GM21528 (cell line): ENCODE measurements at regions not wholly inside any gene's neighbourhood (a gene's known extent, or its start where the extent isn't known, plus 50 kb on each side); places are given as distances from the start of the nearest gene placed in this dataset.

Experiments
- ATAC-seq: cut with Tn5 transposase; IDR thresholded peaks from one replicate; pipeline ENCODE4 v1.9.1; 2021; ENCODE audit warnings: mild to moderate bottlenecking, moderate library complexity; ENCODE audit not compliant: unreplicated experiment, low FRiP score

GRCh38 chr10:119996944-119997343 is 104.4 kb downstream of the SEC23IP start:
- no peak for ATAC-seq

GRCh38 chr10:119997429-119997828 is 104.9 kb downstream of the SEC23IP start:
- no peak for ATAC-seq

GRCh38 chr10:120002785-120003184 is 110.3 kb downstream of the SEC23IP start:
- ATAC-seq = no peak

GRCh38 chr10:120005207-120006201 is 113.0 kb downstream of the SEC23IP start:
- ATAC-seq = no peak

- ATAC-seq = no peak
Measured at GRCh38 chr10:120007261-120007660, 114.7 kb downstream of the SEC23IP start.

GRCh38 chr10:120011359-120012130 is 119.0 kb downstream of the SEC23IP start:
- no peak for ATAC-seq

GRCh38 chr10:120012131-120012400 is 119.5 kb downstream of the SEC23IP start:
- no peak for ATAC-seq

GRCh38 chr10:120012566-120012965 is 120.0 kb downstream of the SEC23IP start:
- no peak for ATAC-seq

GRCh38 chr10:120014031-120014430 is 121.5 kb downstream of the SEC23IP start:
- ATAC-seq = no peak

- ATAC-seq = no peak
Measured at GRCh38 chr10:120015064-120015463, 122.5 kb downstream of the SEC23IP start.

- no peak for ATAC-seq
Measured at GRCh38 chr10:120016906-120017305, 124.4 kb downstream of the SEC23IP start.

GRCh38 chr10:120017733-120018417 is 125.3 kb downstream of the SEC23IP start:
- no peak for ATAC-seq

- ATAC-seq = no peak
Measured at GRCh38 chr10:120018695-120019094, 126.2 kb downstream of the SEC23IP start.

- ATAC-seq = no peak
Measured at GRCh38 chr10:120019568-120019967, 127.0 kb downstream of the SEC23IP start.

GRCh38 chr10:120022357-120022756 is 129.8 kb downstream of the SEC23IP start:
- no peak for ATAC-seq

- no peak for ATAC-seq
Measured at GRCh38 chr10:120034236-120034635, 141.7 kb downstream of the SEC23IP start.

GRCh38 chr10:120039046-120039445 is 146.5 kb downstream of the SEC23IP start:
- no peak for ATAC-seq

GRCh38 chr10:120039826-120040225 is 147.3 kb downstream of the SEC23IP start:
- ATAC-seq = no peak

- no peak for ATAC-seq
Measured at GRCh38 chr10:120041807-120042559, 149.5 kb downstream of the SEC23IP start.

GRCh38 chr10:120042705-120043104 is 150.2 kb downstream of the SEC23IP start:
- no peak for ATAC-seq
